Neutrophil (primary cell): ENCODE measurements at regions not wholly inside any gene's neighbourhood (a gene's known extent, or its start where the extent isn't known, plus 50 kb on each side); places are given as distances from the start of the nearest gene placed in this dataset.

ENCODE experiments used
- H3K27ac ChIP-seq: fragments of 200-600 bp; sonication (generic); 2 replicates; pipeline ENCODE4 v1.5.1; 2016; ENCODE audit warnings: mild to moderate bottlenecking, moderate library complexity
- H3K27me3 ChIP-seq: fragments of 200-600 bp; sonication (generic); 2 replicates; pipeline ENCODE4 v1.6.0; 2016; ENCODE audit warnings: mild to moderate bottlenecking
- H3K36me3 ChIP-seq: fragments of 200-600 bp; sonication (generic); 2 replicates; pipeline ENCODE4 v1.5.1; 2017
- H3K4me1 ChIP-seq, 2 experiments: fragments of 200-600 bp in 1 of 2; sonication (generic) in 1 of 2; 1 replicate in 1 of 2; 2 replicates in 1 of 2; pipeline versions ENCODE4 v1.5.1 to v1.6.1; 2013 to 2016; ENCODE audit warnings: low read depth in 1 of 2, low read length in 1 of 2, mild to moderate bottlenecking in 1 of 2, moderate library complexity in 1 of 2; ENCODE audit not compliant: control insufficient read depth in 1 of 2, insufficient read depth in 1 of 2
- H3K4me3 ChIP-seq, 2 experiments: fragments of 200-600 bp in 1 of 2; sonication (generic) in 1 of 2; 1 replicate in 1 of 2; 2 replicates in 1 of 2; pipeline ENCODE4 v1.5.1; 2013 to 2016; ENCODE audit warnings: low read depth in 1 of 2, low read length in 1 of 2, mild to moderate bottlenecking in 1 of 2, moderate library complexity in 1 of 2
- H3K9me3 ChIP-seq: fragments of 200-600 bp; sonication (generic); 2 replicates; pipeline ENCODE4 v1.5.1; 2016
- CTCF ChIP-seq: fragments of 200-600 bp; sonication (generic); IDR thresholded peaks from 2 replicates; pipeline ENCODE4 v1.5.1; 2016; ENCODE audit warnings: antibody characterized with exemption

GRCh38 chr1:198890214-198890930 is 251.5 kb downstream of the PTPRC start:
- Histone ChIP-seq H3K27me3 (no peaks in the 10 kb centered on the region), H3K9me3 (no peaks in the 10 kb centered on the region), H3K4me3 (no peak overlapping the region), H3K4me1 (no peaks in the 10 kb centered on the region), H3K36me3 (no peaks in the 10 kb centered on the region), H3K27ac (no peak overlapping the region)
- TF ChIP-seq CTCF: no peak

GRCh38 chr1:198892065-198892464 is 253.2 kb downstream of the PTPRC start:
- Histone ChIP-seq H3K27ac (no peak overlapping the region), H3K36me3 (no peaks in the 10 kb centered on the region), H3K9me3 (no peaks in the 10 kb centered on the region), H3K4me3 (no peak overlapping the region), H3K27me3 (no peaks in the 10 kb centered on the region), H3K4me1 (no peaks in the 10 kb centered on the region)
- TF ChIP-seq CTCF: no peak

GRCh38 chr1:198893141-198893540 is 254.3 kb downstream of the PTPRC start:
- H3K4me1 ChIP-seq: no peaks in the 10 kb centered on the region
- H3K9me3 ChIP-seq: no peaks in the 10 kb centered on the region
- H3K36me3 ChIP-seq: no peaks in the 10 kb centered on the region
- no peak overlapping the region for H3K27ac ChIP-seq
- no peak overlapping the region for H3K4me3 ChIP-seq
- H3K27me3 ChIP-seq: no peaks in the 10 kb centered on the region
- no peak for TF ChIP-seq CTCF

- no peaks in the 10 kb centered on the region for H3K4me1 ChIP-seq
- H3K36me3 ChIP-seq: no peaks in the 10 kb centered on the region
- no peaks in the 10 kb centered on the region for H3K9me3 ChIP-seq
- TF ChIP-seq CTCF: no peak
- H3K4me3 ChIP-seq: no peak overlapping the region
- no peak overlapping the region for H3K27ac ChIP-seq
- no peaks in the 10 kb centered on the region for H3K27me3 ChIP-seq
Measured at GRCh38 chr1:198893763-198894444, 255.1 kb downstream of the PTPRC start.

GRCh38 chr1:198901266-198901665 is 262.4 kb downstream of the PTPRC start:
- no peak for TF ChIP-seq CTCF
- Histone ChIP-seq H3K4me3 (no peak overlapping the region), H3K36me3 (no peaks in the 10 kb centered on the region), H3K27me3 (no peaks in the 10 kb centered on the region), H3K4me1 (no peaks in the 10 kb centered on the region), H3K9me3 (no peaks in the 10 kb centered on the region), H3K27ac (no peak overlapping the region)
